ENCODE measurements at regions not wholly inside any gene's neighbourhood (a gene's known extent, or its start where the extent isn't known, plus 50 kb on each side); places are given as distances from the start of the nearest gene placed in this dataset.

- no peak for DNase-seq (ENCODE audit: low spot score)
- no peak overlapping the region for H3K27ac ChIP-seq
- no peak overlapping the region for H3K4me3 ChIP-seq
- TF ChIP-seq CTCF (IDR thresholded peaks at IDR 0.05) = no peak
Measured at GRCh38 chr18:55856229-55856628, 268.2 kb upstream of the TCF4 start.

GRCh38 chr18:55853268-55853667, 265.3 kb upstream of the TCF4 start:
- no peak overlapping the region for H3K4me3 ChIP-seq
- TF ChIP-seq CTCF (IDR thresholded peaks at IDR 0.05) = no peak
- no peak for DNase-seq (ENCODE audit: low spot score)
- no peak overlapping the region for H3K27ac ChIP-seq

GRCh38 chr18:55850904-55851303, 262.9 kb upstream of the TCF4 start:
- H3K27ac ChIP-seq = no peak overlapping the region
- TF ChIP-seq CTCF (IDR thresholded peaks at IDR 0.05) = no peak
- no peak overlapping the region for H3K4me3 ChIP-seq
- no peak for DNase-seq (ENCODE audit: low spot score)

GRCh38 chr18:55849391-55849790, 261.4 kb upstream of the TCF4 start:
- TF ChIP-seq CTCF (IDR thresholded peaks at IDR 0.05) = no peak
- Histone ChIP-seq H3K4me3 (no peak overlapping the region), H3K27ac (no peak overlapping the region)
- DNase-seq (ENCODE audit: low spot score) = no peak

- Histone ChIP-seq H3K4me3 (no peak overlapping the region), H3K27ac (no peak overlapping the region)
- no peak for DNase-seq (ENCODE audit: low spot score)
- no peak for TF ChIP-seq CTCF (IDR thresholded peaks at IDR 0.05)
Measured at GRCh38 chr18:55847960-55848359, 260.0 kb upstream of the TCF4 start.

GRCh38 chr18:55845221-55845620, 257.2 kb upstream of the TCF4 start:
- Histone ChIP-seq H3K4me3 (no peak overlapping the region), H3K27ac (no peak overlapping the region)
- no peak for TF ChIP-seq CTCF (IDR thresholded peaks at IDR 0.05)
- DNase-seq (ENCODE audit: low spot score) = no peak

GRCh38 chr18:55844382-55844781, 256.4 kb upstream of the TCF4 start:
- no peak for DNase-seq (ENCODE audit: low spot score)
- no peak for TF ChIP-seq CTCF (IDR thresholded peaks at IDR 0.05)
- Histone ChIP-seq H3K4me3 (no peak overlapping the region), H3K27ac (no peak overlapping the region)
